Activated naive CD4-positive, alpha-beta T cell treated with anti-CD3 and anti-CD28 coated beads, Interleukin-2, amount 50 U/mL, for 72 hours (primary cell): ENCODE measurements at regions not wholly inside any gene's neighbourhood (a gene's known extent, or its start where the extent isn't known, plus 50 kb on each side); places are given as distances from the start of the nearest gene placed in this dataset.
"Not testable (repeated sequence)": the region's sequence is repeated elsewhere in the genome, so short reads cannot be mapped to it uniquely, and the experiment has no call there.

ENCODE experiments used
- ATAC-seq, 2 donors: fragments of 150-1000 bp; cut with Tn5 transposase; 2 replicates each; pipeline ENCODE4 v1.10.0; 2021; ENCODE audit warnings: mild to moderate bottlenecking in 2 of 2, moderate library complexity in 2 of 2
- DNase-seq, 2 donors: peaks; one replicate each; pipeline ENCODE4 v3.0.0; 2021 to 2022; ENCODE audit warnings: low spot score in 2 of 2
- H3K27ac Mint-ChIP-seq, 2 donors: one replicate each; pipeline ENCODE4 v1.8.0; 2022; ENCODE audit warnings: mild to moderate bottlenecking in 2 of 2, mixed read lengths in 2 of 2
- H3K36me3 Mint-ChIP-seq, 2 donors: one replicate each; pipeline ENCODE4 v1.8.0; 2022; ENCODE audit warnings: mixed read lengths in 2 of 2
- H3K9me3 Mint-ChIP-seq, 2 donors: one replicate each; pipeline ENCODE4 v1.8.0; 2022; ENCODE audit warnings: mixed read lengths in 2 of 2

- no peaks in the 10 kb centered on the region for H3K9me3 Mint-ChIP-seq
- no peaks in the 10 kb centered on the region for H3K36me3 Mint-ChIP-seq
- H3K27ac Mint-ChIP-seq = no peak overlapping the region
- no peak for ATAC-seq
- DNase-seq = no peak
Observed at GRCh38 chr11:7874056-7874455, 57.0 kb downstream of the OR10A6 start.

GRCh38 chr11:7872890-7873289 is 58.2 kb downstream of the OR10A6 start:
- DNase-seq (no peak), ATAC-seq (no peak)
- H3K36me3 Mint-ChIP-seq = no peaks in the 10 kb centered on the region
- H3K9me3 Mint-ChIP-seq = no peaks in the 10 kb centered on the region
- no peak overlapping the region for H3K27ac Mint-ChIP-seq

- Mint-ChIP-seq H3K27ac (no peak overlapping the region), H3K9me3 (no peaks in the 10 kb centered on the region), H3K36me3 (no peaks in the 10 kb centered on the region)
- no peak for ATAC-seq
- no peak for DNase-seq
Observed at GRCh38 chr11:7871056-7871455, 60.0 kb downstream of the OR10A6 start.

- Mint-ChIP-seq H3K36me3 (no peaks in the 10 kb centered on the region), H3K27ac (no peak overlapping the region), H3K9me3 (no peaks in the 10 kb centered on the region)
- ATAC-seq = no peak
- DNase-seq = no peak
Observed at GRCh38 chr11:7869467-7869866, 61.6 kb downstream of the OR10A6 start.

- ATAC-seq, H3K36me3 Mint-ChIP-seq, H3K9me3 Mint-ChIP-seq, DNase-seq, H3K27ac Mint-ChIP-seq: not testable (repeated sequence)
Observed at GRCh38 chr11:7861292-7861691, 64.5 kb upstream of the OR5P2 start.

- not testable (repeated sequence) for ATAC-seq, H3K36me3 Mint-ChIP-seq, H3K9me3 Mint-ChIP-seq, DNase-seq, H3K27ac Mint-ChIP-seq
Observed at GRCh38 chr11:7860844-7861243, 64.1 kb upstream of the OR5P2 start.

GRCh38 chr11:7858006-7858405 is 61.3 kb upstream of the OR5P2 start:
- no peak overlapping the region for H3K27ac Mint-ChIP-seq
- DNase-seq (no peak), ATAC-seq (no peak)
- no peaks in the 10 kb centered on the region for H3K36me3 Mint-ChIP-seq
- no peaks in the 10 kb centered on the region for H3K9me3 Mint-ChIP-seq

GRCh38 chr11:7851391-7851790 is 54.6 kb upstream of the OR5P2 start:
- no peak overlapping the region for H3K27ac Mint-ChIP-seq
- no peak for DNase-seq
- H3K36me3 Mint-ChIP-seq = no peaks in the 10 kb centered on the region
- no peak for ATAC-seq
- H3K9me3 Mint-ChIP-seq = no peaks in the 10 kb centered on the region

- H3K9me3 Mint-ChIP-seq = no peaks in the 10 kb centered on the region
- DNase-seq = no peak
- H3K27ac Mint-ChIP-seq = peak overlapping the region in 1 of 2 donors; percentile 8
- ATAC-seq = no peak
- no peaks in the 10 kb centered on the region for H3K36me3 Mint-ChIP-seq
Observed at GRCh38 chr11:7849018-7849417, 52.3 kb upstream of the OR5P2 start.
